SK-N-SH (cell line): ENCODE measurements at regions not wholly inside any gene's neighbourhood (a gene's known extent, or its start where the extent isn't known, plus 50 kb on each side); places are given as distances from the start of the nearest gene placed in this dataset.

ENCODE experiments used
- CTCF ChIA-PET: fragments of 300-600, 350-600 bp; formaldehyde crosslinking; extraction: SDS; loops from one replicate; lab custom pipeline; 2021; lab: Yijun Ruan, JAX
- POLR2A ChIA-PET: fragments of 350-600 bp; sonication (Branson Sonifier 250); formaldehyde crosslinking; extraction: SDS; loops from one replicate; lab custom pipeline; 2020; ENCODE audit warnings: antibody characterized with exemption, inconsistent platforms; lab: Yijun Ruan, JAX
- DNase-seq: peaks from one replicate; pipeline ENCODE4 v3.0.0; 2012
- H2AFZ ChIP-seq: fragments of 200-600 bp; sonication (generic); 2 replicates; pipeline ENCODE4 v1.8.1; 2016; ENCODE audit warnings: antibody characterized with exemption, mild to moderate bottlenecking, low read depth
- H3F3A ChIP-seq: fragments of 200-600 bp; sonication (generic); replicated peaks from 2 replicates; pipeline ENCODE3; 2016; ENCODE audit warnings: antibody characterized with exemption, mild to moderate bottlenecking; ENCODE audit not compliant: insufficient read depth
- H3K27ac ChIP-seq, 2 experiments: fragments of 200-500 bp in 1 of 2; fragments of 200-600 bp in 1 of 2; sonication (Bioruptor generic) in 1 of 2; sonication (generic), shearing (Covaris generic) in 1 of 2; 2 replicates each; pipeline versions ENCODE4 v1.5.1 to v1.6.1; 2014 to 2016; ENCODE audit warnings: low read depth in 2 of 2, inconsistent platforms in 1 of 2, low read length in 1 of 2, mild to moderate bottlenecking in 1 of 2, mixed read lengths in 1 of 2
- H3K27me3 ChIP-seq: fragments of 200-600 bp; sonication (generic), shearing (Covaris generic); 2 replicates; pipeline ENCODE4 v1.6.1; 2016; ENCODE audit warnings: mixed run types; ENCODE audit not compliant: insufficient read depth
- H3K36me3 ChIP-seq, 2 experiments: fragments of 200-500 bp in 1 of 2; fragments of 200-600 bp in 1 of 2; sonication (Bioruptor generic) in 1 of 2; sonication (generic) in 1 of 2; replicated peaks in 1 of 2; 2 replicates each; pipeline versions ENCODE3 to v1.5.1; 2014 to 2016; ENCODE audit warnings: low read length in 1 of 2, mild to moderate bottlenecking in 1 of 2; ENCODE audit not compliant: insufficient read depth in 2 of 2, control insufficient read depth in 1 of 2
- H3K4me1 ChIP-seq, 2 experiments: fragments of 200-500 bp in 1 of 2; fragments of 200-600 bp in 1 of 2; sonication (Bioruptor generic) in 1 of 2; sonication (generic), shearing (Covaris generic) in 1 of 2; 2 replicates each; pipeline versions ENCODE4 v1.5.1 to v1.6.1; 2014 to 2016; ENCODE audit warnings: low read depth in 1 of 2, low read length in 1 of 2, mixed run types in 1 of 2; ENCODE audit not compliant: insufficient read depth in 2 of 2, control insufficient read depth in 1 of 2
- H3K4me2 ChIP-seq: fragments of 200-600 bp; sonication (generic), shearing (Covaris generic); 2 replicates; pipeline ENCODE4 v1.6.1; 2017; ENCODE audit warnings: mixed run types
- H3K4me3 ChIP-seq, 2 experiments: fragments of 200-500 bp in 1 of 2; fragments of 200-600 bp in 1 of 2; sonication (Bioruptor generic) in 1 of 2; sonication (generic), shearing (Covaris generic) in 1 of 2; 2 replicates each; pipeline versions ENCODE4 v1.5.1 to v1.8.1; 2014 to 2016; ENCODE audit warnings: low read depth in 2 of 2, inconsistent platforms in 1 of 2, low read length in 1 of 2, mild to moderate bottlenecking in 1 of 2, mixed read lengths in 1 of 2, moderate library complexity in 1 of 2
- H3K79me2 ChIP-seq: fragments of 200-600 bp; sonication (generic); 2 replicates; pipeline ENCODE4 v1.8.1; 2017; ENCODE audit warnings: mild to moderate bottlenecking; ENCODE audit not compliant: insufficient read depth
- H3K9ac ChIP-seq: fragments of 200-600 bp; sonication (generic); 2 replicates; pipeline ENCODE4 v1.6.1; 2017; ENCODE audit warnings: mixed run types
- H3K9me2 ChIP-seq: fragments of 200-600 bp; sonication (generic); 2 replicates; pipeline ENCODE4 v1.6.1; 2017; ENCODE audit warnings: mixed run types
- H3K9me3 ChIP-seq: fragments of 200-600 bp; sonication (generic); 2 replicates; pipeline ENCODE4 v1.6.1; 2017; ENCODE audit warnings: mixed run types, mild to moderate bottlenecking, moderate library complexity
- H4K20me1 ChIP-seq: fragments of 200-600 bp; sonication (generic); 2 replicates; pipeline ENCODE4 v1.6.1; 2017; ENCODE audit warnings: mild to moderate bottlenecking, mixed run types; ENCODE audit not compliant: insufficient read depth
- CHD2 ChIP-seq: fragments of 150-350 bp; IDR thresholded peaks from 2 replicates; pipeline ENCODE4 v1.6.1; 2018; ENCODE audit warnings: low read length; ENCODE audit not compliant: partially characterized antibody
- EP300 ChIP-seq, 2 experiments: IDR thresholded peaks; 2 replicates each; pipeline versions ENCODE4 v1.4.0 to v1.6.1; 2012; ENCODE audit warnings: borderline replicate concordance in 1 of 2, low read depth in 1 of 2, low read length in 1 of 2
- FOSL2 ChIP-seq: IDR thresholded peaks from 2 replicates; pipeline ENCODE4 v1.4.0; 2012; ENCODE audit warnings: low read depth, mild to moderate bottlenecking, moderate library complexity, borderline replicate concordance
- FOXJ3 ChIP-seq: sonication (generic); formaldehyde crosslinking; IDR thresholded peaks from 2 replicates; pipeline ENCODE4 v1.5.1; 2020; ENCODE audit warnings: mild to moderate bottlenecking, missing genetic modification reagents
- FOXM1 ChIP-seq: IDR thresholded peaks from 2 replicates; pipeline ENCODE4 v1.4.0; 2012; ENCODE audit warnings: low read depth, mild to moderate bottlenecking
- GABPA ChIP-seq: IDR thresholded peaks from 2 replicates; pipeline ENCODE4 v1.4.0; 2012; ENCODE audit warnings: low read depth, mild to moderate bottlenecking
- GATA2 ChIP-seq: sonication (generic); formaldehyde crosslinking; IDR thresholded peaks from 2 replicates; pipeline ENCODE4 v1.5.0; 2020; ENCODE audit warnings: mild to moderate bottlenecking, missing genetic modification reagents
- MAX ChIP-seq: IDR thresholded peaks from 2 replicates; pipeline ENCODE4 v1.4.0; 2012; ENCODE audit warnings: low read depth
- MEF2A ChIP-seq: IDR thresholded peaks from 2 replicates; pipeline ENCODE4 v1.4.0; 2012; ENCODE audit warnings: low read depth, borderline replicate concordance
- MXI1 ChIP-seq: IDR thresholded peaks from 2 replicates; pipeline ENCODE4 v1.6.1; 2012; ENCODE audit warnings: mild to moderate bottlenecking, low read depth, low read length, improper control_type of control experiment
- NFIC ChIP-seq: IDR thresholded peaks from 2 replicates; pipeline ENCODE4 v1.4.0; 2012; ENCODE audit warnings: borderline replicate concordance
- NRF1 ChIP-seq: IDR thresholded peaks from 2 replicates; pipeline ENCODE4 v1.6.1; 2012; ENCODE audit warnings: low read depth, mild to moderate bottlenecking, low read length
- PBX3 ChIP-seq: IDR thresholded peaks from 2 replicates; pipeline ENCODE4; 2012
- REST ChIP-seq: IDR thresholded peaks from 2 replicates; pipeline ENCODE4 v1.6.1; 2012; ENCODE audit warnings: mild to moderate bottlenecking, low read depth, low read length, moderate library complexity
- RFX5 ChIP-seq: IDR thresholded peaks from 2 replicates; pipeline ENCODE4 v1.6.1; 2012; ENCODE audit warnings: mild to moderate bottlenecking, improper control_type of control experiment, low read length
- SIN3A ChIP-seq: IDR thresholded peaks from 2 replicates; pipeline ENCODE4 v1.6.1; 2012; ENCODE audit warnings: low read depth, mild to moderate bottlenecking, low read length, moderate library complexity, borderline replicate concordance
- TAF1 ChIP-seq: IDR thresholded peaks from 2 replicates; pipeline ENCODE4 v1.6.1; 2012; ENCODE audit warnings: low read depth, mild to moderate bottlenecking, low read length, moderate library complexity, borderline replicate concordance
- TEAD4 ChIP-seq: IDR thresholded peaks from 2 replicates; pipeline ENCODE4 v1.4.0; 2012; ENCODE audit warnings: mild to moderate bottlenecking, borderline replicate concordance; ENCODE audit not compliant: insufficient read depth
- USF1 ChIP-seq: IDR thresholded peaks from 2 replicates; pipeline ENCODE4 v1.4.0; 2012; ENCODE audit warnings: low read depth, borderline replicate concordance
- USF2 ChIP-seq: fragments of 150-350 bp; IDR thresholded peaks from 2 replicates; pipeline ENCODE4 v1.6.1; 2017; ENCODE audit warnings: antibody characterized with exemption, low read length, low read depth, borderline replicate concordance
- YY1 ChIP-seq: IDR thresholded peaks from 2 replicates; pipeline ENCODE4 v1.4.0; 2012; ENCODE audit warnings: low read depth, mild to moderate bottlenecking
- WGBS: methylation state at CpG from one replicate; pipeline ENCODE4 v1.1.6; 2017; ENCODE audit warnings: low lambda C conversion rate; 5-methylcytosine and 5-hydroxymethylcytosine counted together

- DNase-seq, result no peak
- Histone ChIP-seq H3K9me2 (no peaks in the 10 kb centered on the region), H3K9ac (no peak overlapping the region), H4K20me1 (no peaks in the 10 kb centered on the region), H3F3A (peaks cover 31% of the 10 kb centered on the region), H3K4me3 (no peak overlapping the region), H3K9me3 (peaks cover 8% of the 10 kb centered on the region), H3K79me2 (no peaks in the 10 kb centered on the region), H3K4me1 (peaks cover 0 to 4% of the 10 kb centered on the region in 2 experiments; a peak in 1 of 4 replicates), H2AFZ (no peak overlapping the region), H3K27me3 (no peaks in the 10 kb centered on the region), H3K4me2 (no peak overlapping the region), H3K27ac (0 out of 4 replicates have a peak overlapping the region, but pooled peaks of 1 of the 2 experiments have one; percentile 20), H3K36me3 (no peaks in the 10 kb centered on the region)
- TF ChIP-seq FOSL2 (peak; percentile 32; the same call in 1 of the 2 replicates), GABPA (no peak)
- POLR2A ChIA-PET, result no interaction called here
- WGBS, result 24% methylated on average over 2 of the region's 2 CpGs
- CTCF ChIA-PET, result no interaction called here
Measured at GRCh38 chr6:140490081-140490480, 1115.6 kb upstream of the CITED2 start.

GRCh38 chr6:140487586-140487985 lies 1113.1 kb upstream of the CITED2 start:
- no peak overlapping the region for H3K4me2 ChIP-seq
- H3K27me3 ChIP-seq, result no peaks in the 10 kb centered on the region
- H3K27ac ChIP-seq, result no peak overlapping the region
- no peak overlapping the region for H2AFZ ChIP-seq
- POLR2A ChIA-PET, result no interaction called here
- no peak overlapping the region for H3K4me3 ChIP-seq
- no peak for DNase-seq
- no peaks in the 10 kb centered on the region for H3K36me3 ChIP-seq
- peaks cover 8% of the 10 kb centered on the region for H3K9me3 ChIP-seq
- CTCF ChIA-PET, result no interaction called here
- H3F3A ChIP-seq, result peaks cover 26% of the 10 kb centered on the region
- no peaks in the 10 kb centered on the region for H3K9me2 ChIP-seq
- H3K4me1 ChIP-seq, result peaks cover 0 to 10% of the 10 kb centered on the region in 2 experiments; a peak in 2 of 4 replicates
- WGBS, result 32% methylated on average over 2 of the region's 2 CpGs
- H4K20me1 ChIP-seq, result no peaks in the 10 kb centered on the region
- no peaks in the 10 kb centered on the region for H3K79me2 ChIP-seq
- no peak overlapping the region for H3K9ac ChIP-seq
- TF ChIP-seq RFX5 (no peak), SIN3A (no peak), REST (no peak), GATA2 (CRISPR knock-in tag) (no peak), TEAD4 (no peak), NRF1 (no peak), EP300 (IDR thresholded peaks at IDR 0.05; ENCODE audit: borderline replicate concordance in 1 of 2, low read depth in 1 of 2, low read length in 1 of 2) (no peak), YY1 (no peak), FOXJ3 (CRISPR knock-in tag) (no peak), USF2 (no peak), FOSL2 (no peak), MXI1 (no peak), FOXM1 (no peak), NFIC (no peak), TAF1 (no peak), MAX (no peak), USF1 (no peak), MEF2A (no peak), CHD2 (no peak), PBX3 (no peak)
